GM10266 (cell line): ENCODE measurements at regions not wholly inside any gene's neighbourhood (a gene's known extent, or its start where the extent isn't known, plus 50 kb on each side); places are given as distances from the start of the nearest gene placed in this dataset.

Experiments
- DNase-seq: peaks from one replicate; pipeline ENCODE4 v3.0.0; 2012; ENCODE audit errors: extremely low spot score
- CTCF ChIP-seq: IDR thresholded peaks from 2 replicates; pipeline ENCODE4 v1.5.1; 2012; ENCODE audit warnings: mild to moderate bottlenecking, low read depth; ENCODE audit not compliant: control insufficient read depth, insufficient read depth; ENCODE audit errors: missing control alignments

- TF ChIP-seq CTCF: no peak
Measured at GRCh38 chr10:80988755-80989154, 451.1 kb downstream of the SH2D4B start.

GRCh38 chr10:80996615-80997193 is 459.0 kb downstream of the SH2D4B start:
- no peak for TF ChIP-seq CTCF
- no peak for DNase-seq

More at GRCh38 chr10:80988755-80989154, 451.1 kb downstream of the SH2D4B start:
- no peak for DNase-seq

GRCh38 chr10:81000781-81001180 is 463.1 kb downstream of the SH2D4B start:
- no peak for DNase-seq
- no peak for TF ChIP-seq CTCF

GRCh38 chr10:81002382-81002781 is 464.7 kb downstream of the SH2D4B start:
- TF ChIP-seq CTCF: no peak
- no peak for DNase-seq

- DNase-seq: no peak
- no peak for TF ChIP-seq CTCF
Measured at GRCh38 chr10:81007872-81008271, 470.2 kb downstream of the SH2D4B start.

GRCh38 chr10:81008726-81009125 is 471.0 kb downstream of the SH2D4B start:
- no peak for TF ChIP-seq CTCF

GRCh38 chr10:81009296-81009695 is 471.6 kb downstream of the SH2D4B start:
- DNase-seq: no peak
- no peak for TF ChIP-seq CTCF

More at GRCh38 chr10:81008726-81009125, 471.0 kb downstream of the SH2D4B start:
- no peak for DNase-seq
